GM12878 (cell line): ENCODE measurements at regions not wholly inside any gene's neighbourhood (a gene's known extent, or its start where the extent isn't known, plus 50 kb on each side); places are given as distances from the start of the nearest gene placed in this dataset.

Experiments used
- ATAC-seq: fragments of 200-7000 bp; cut with Tn5 transposase; 3 replicates; pipeline ENCODE4 v1.9.1; 2020; ENCODE audit warnings: mild to moderate bottlenecking, moderate library complexity
- BruUV-seq: library from RNA; stranded (reverse); fragments of 400-500 nt; replicated peaks from 2 replicates; lab custom pipeline; 2021; lab: Mats Ljungman, UMichigan
- CTCF ChIA-PET: fragments of 300-600 bp; sonication (Branson Sonifier 250); formaldehyde crosslinking; extraction: SDS; loops from one replicate; lab custom pipeline; 2021; ENCODE audit warnings: inconsistent platforms; lab: Yijun Ruan, JAX
- POLR2A ChIA-PET: fragments of 350-600 bp; formaldehyde crosslinking; extraction: SDS; loops from one replicate; lab custom pipeline; 2021; ENCODE audit warnings: inconsistent platforms; lab: Charles Lee
- RAD21 ChIA-PET: fragments of 300-600 bp; sonication (Branson Sonifier 250); formaldehyde crosslinking; loops from one replicate; lab custom pipeline; 2023; ENCODE audit warnings: antibody characterized with exemption; ENCODE audit not compliant: unreplicated experiment; lab: Charles Lee
- SMC1A ChIA-PET: fragments of 300-600 bp; sonication (Branson Sonifier 250); formaldehyde crosslinking; loops from one replicate; lab custom pipeline; 2023; ENCODE audit not compliant: unreplicated experiment, uncharacterized antibody; lab: Charles Lee
- DNase-seq: peaks from one replicate; pipeline ENCODE4 v3.0.0-alpha.2; 2011; ENCODE audit warnings: low read depth, low spot score
- FAIRE-seq: peaks from 3 replicates; lab custom pipeline; 2011; peaks lifted over from hg19 to GRCh38; lab: Jason Lieb, UNC
- H2AFZ ChIP-seq: 2 replicates; pipeline ENCODE4 v1.6.0; 2011; ENCODE audit warnings: low read depth, low read length, control low read depth; ENCODE audit not compliant: control insufficient read depth
- H3K27ac ChIP-seq: 2 replicates; pipeline ENCODE4 v1.5.1; 2011; ENCODE audit warnings: control low read depth; ENCODE audit not compliant: control insufficient read depth, insufficient read depth
- H3K27me3 ChIP-seq, 2 experiments: replicated peaks in 1 of 2; 2 replicates each; pipeline versions ENCODE4 v1.6.0 to v1.6.1; 2011; ENCODE audit warnings: low read length in 1 of 2; ENCODE audit not compliant: control insufficient read depth in 2 of 2, insufficient read depth in 2 of 2
- H3K36me3 ChIP-seq, 2 experiments: 2 replicates each; pipeline ENCODE4 v1.5.1; 2011; ENCODE audit warnings: low read length in 1 of 2; ENCODE audit not compliant: control insufficient read depth in 2 of 2, insufficient read depth in 2 of 2
- H3K4me1 ChIP-seq: 2 replicates; pipeline ENCODE4 v1.6.1; 2011; ENCODE audit warnings: mild to moderate bottlenecking, low read length, moderate library complexity, mixed read lengths; ENCODE audit not compliant: control insufficient read depth, insufficient read depth
- H3K4me2 ChIP-seq: 2 replicates; pipeline ENCODE4 v1.6.0; 2011; ENCODE audit warnings: control low read depth; ENCODE audit not compliant: control insufficient read depth, insufficient read depth
- H3K4me3 ChIP-seq: fragments of 200-600 bp; sonication (generic); 2 replicates; pipeline ENCODE4 v1.5.1; 2016
- H3K79me2 ChIP-seq: 2 replicates; pipeline ENCODE4 v1.6.0; 2011; ENCODE audit warnings: low read length; ENCODE audit not compliant: control insufficient read depth, insufficient read depth
- H3K9ac ChIP-seq: 2 replicates; pipeline ENCODE4 v1.8.0; 2011; ENCODE audit warnings: low read length, control low read depth, mixed read lengths; ENCODE audit not compliant: control insufficient read depth, insufficient read depth
- H3K9me3 ChIP-seq: replicated peaks from 3 replicates; pipeline ENCODE4 v1.5.1; 2011; ENCODE audit warnings: mild to moderate bottlenecking, low read length; ENCODE audit not compliant: control insufficient read depth, insufficient read depth
- H4K20me1 ChIP-seq: 2 replicates; pipeline ENCODE4 v1.6.0; 2011; ENCODE audit not compliant: control insufficient read depth, insufficient read depth
- EZH2 ChIP-seq: IDR thresholded peaks from 2 replicates; pipeline ENCODE4 v1.6.1; 2012; ENCODE audit warnings: low read depth, mild to moderate bottlenecking, control low read depth, inconsistent platforms, low read length, borderline replicate concordance; ENCODE audit not compliant: control insufficient read depth
- JUND ChIP-seq: IDR thresholded peaks from 2 replicates; pipeline ENCODE4 v1.6.1; 2012; ENCODE audit warnings: low read depth, mild to moderate bottlenecking, low read length, improper control_type of control experiment, moderate library complexity
- RAD21 ChIP-seq: IDR thresholded peaks from 2 replicates; pipeline ENCODE4 v1.6.1; 2011; ENCODE audit warnings: mild to moderate bottlenecking, low read depth, low read length, moderate library complexity; ENCODE audit not compliant: insufficient read depth
- SMC3 ChIP-seq: IDR thresholded peaks from 2 replicates; pipeline ENCODE4 v1.6.1; 2011; ENCODE audit warnings: low read length, improper control_type of control experiment, borderline replicate concordance
- TCF3 ChIP-seq: IDR thresholded peaks from 2 replicates; pipeline ENCODE4 v1.6.1; 2012; ENCODE audit warnings: low read depth, mild to moderate bottlenecking, low read length, borderline replicate concordance; ENCODE audit not compliant: insufficient read depth
- WGBS: methylation state at CpG from one replicate; pipeline ENCODE4 v1.1.6; 2016; ENCODE audit warnings: low lambda C conversion rate; ENCODE audit not compliant: insufficient replicate concordance, insufficient coverage; ENCODE audit errors: missing lambda C conversion rate; 5-methylcytosine and 5-hydroxymethylcytosine counted together
- in situ Hi-C: fragments of 300-500 bp; cut with MboI; formaldehyde crosslinking; loops from 9 replicates; pipeline ENCODE4 v1.14.3; 2018; ENCODE audit warnings: mixed read lengths
- intact Hi-C: fragments of 100-400 bp; cut with micrococcal nuclease; formaldehyde crosslinking; loops from one replicate; pipeline ENCODE4 v1.14.2; 2022; ENCODE audit not compliant: unreplicated experiment
- TF ChIP-seq, protein P1 (sequence below), 3 experiments: IDR thresholded peaks in 2 of 3; conservative IDR thresholded peaks in 1 of 3; 2 replicates each; pipeline ENCODE4 v1.5.1; 2011; ENCODE audit warnings: low read depth in 3 of 3, low read length in 3 of 3, mild to moderate bottlenecking in 3 of 3, control low read depth in 2 of 3, moderate library complexity in 2 of 3, inconsistent platforms in 1 of 3, mixed read lengths in 1 of 3; ENCODE audit not compliant: control insufficient read depth in 2 of 3, insufficient read depth in 1 of 3; ENCODE audit errors: extremely low read depth in 1 of 3

DNA sequence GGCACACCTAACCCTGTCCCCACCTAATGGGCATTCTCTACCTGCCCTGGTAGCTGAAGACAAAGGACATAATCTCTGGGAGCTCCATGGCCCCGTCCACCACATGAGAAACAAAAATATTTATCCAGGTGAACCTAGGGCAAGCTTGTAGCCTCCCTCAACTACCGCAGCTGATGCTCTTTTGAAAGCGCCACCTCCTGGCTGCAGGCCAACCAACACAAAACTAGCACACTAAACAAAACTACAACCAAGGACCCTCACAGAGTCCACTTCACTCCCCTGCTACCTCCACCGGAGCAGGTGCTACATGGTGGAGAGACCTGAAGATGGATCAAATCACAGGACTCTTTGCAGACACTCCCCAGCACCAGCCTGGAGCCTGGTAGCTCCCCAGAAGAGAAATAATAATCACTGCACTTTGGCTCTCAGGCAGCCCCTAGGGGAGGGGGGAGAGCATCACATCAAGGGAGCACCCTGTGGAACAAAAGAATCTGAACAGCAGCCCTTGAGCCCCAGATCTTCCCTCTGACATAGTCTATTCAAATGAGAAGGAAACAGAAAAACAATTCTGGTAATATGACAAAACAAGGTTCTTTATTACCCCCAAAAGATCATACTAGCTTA is 111.3 kb upstream of the ATP8A1 start:
- Histone ChIP-seq H2AFZ (no peak overlapping the region), H3K36me3 (no peaks in the 10 kb centered on the region), H3K9ac (no peak overlapping the region), H3K27me3 (no peaks in the 10 kb centered on the region; a peak in 1 of 4 replicates), H3K9me3 (no peaks in the 10 kb centered on the region), H3K4me2 (no peak overlapping the region), H3K27ac (no peak overlapping the region), H3K4me1 (no peaks in the 10 kb centered on the region), H3K4me3 (no peak overlapping the region), H4K20me1 (no peaks in the 10 kb centered on the region), H3K79me2 (no peaks in the 10 kb centered on the region)
- no peak for DNase-seq
- ATAC-seq = peak; percentile 79
- POLR2A ChIA-PET = interaction anchor here (0.9 kb wide), 1 partner anchor 199 kb away, joined by 3 read pairs; no protein-coding TSS in a partner anchor
- in situ Hi-C loops = no loop called here
- TF ChIP-seq TCF3 (no peak), JUND (no peak), SMC3 (peak; percentile 20; the same call in 1 of the 2 replicates), EZH2 (no peak), RAD21 (0 out of 2 replicates have a peak, but pooled peaks have one; percentile 39)
- TF ChIP-seq, protein P1, sequence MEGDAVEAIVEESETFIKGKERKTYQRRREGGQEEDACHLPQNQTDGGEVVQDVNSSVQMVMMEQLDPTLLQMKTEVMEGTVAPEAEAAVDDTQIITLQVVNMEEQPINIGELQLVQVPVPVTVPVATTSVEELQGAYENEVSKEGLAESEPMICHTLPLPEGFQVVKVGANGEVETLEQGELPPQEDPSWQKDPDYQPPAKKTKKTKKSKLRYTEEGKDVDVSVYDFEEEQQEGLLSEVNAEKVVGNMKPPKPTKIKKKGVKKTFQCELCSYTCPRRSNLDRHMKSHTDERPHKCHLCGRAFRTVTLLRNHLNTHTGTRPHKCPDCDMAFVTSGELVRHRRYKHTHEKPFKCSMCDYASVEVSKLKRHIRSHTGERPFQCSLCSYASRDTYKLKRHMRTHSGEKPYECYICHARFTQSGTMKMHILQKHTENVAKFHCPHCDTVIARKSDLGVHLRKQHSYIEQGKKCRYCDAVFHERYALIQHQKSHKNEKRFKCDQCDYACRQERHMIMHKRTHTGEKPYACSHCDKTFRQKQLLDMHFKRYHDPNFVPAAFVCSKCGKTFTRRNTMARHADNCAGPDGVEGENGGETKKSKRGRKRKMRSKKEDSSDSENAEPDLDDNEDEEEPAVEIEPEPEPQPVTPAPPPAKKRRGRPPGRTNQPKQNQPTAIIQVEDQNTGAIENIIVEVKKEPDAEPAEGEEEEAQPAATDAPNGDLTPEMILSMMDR (IDR thresholded peaks at IDR 0.05 in 2 of 3, conservative IDR thresholded peaks at IDR 0.05 in 1 of 3; ENCODE audit: control insufficient read depth in 2 of 3, extremely low read depth in 1 of 3, insufficient read depth in 1 of 3, low read depth in 3 of 3, low read length in 3 of 3) = peak in 2 of 3 experiments; percentile 16 to 28; a peak in 2 of 6 replicates
- BruUV-seq = no TSS peak
- RAD21 ChIA-PET = interaction anchor here (1.1 to 3.3 kb wide), 8 partner anchors 17 to 396 kb away, joined by 3 to 54 read pairs (median 4); partner anchors contain the start of gene ATP8A1
- no peak for FAIRE-seq
- CTCF ChIA-PET = interaction anchor here (0.7 to 4.1 kb wide), 23 partner anchors 10 to 484 kb away, joined by 3 to 90 read pairs (median 4); partner anchors contain the start of gene ATP8A1
- WGBS = 13% methylated on average over 4 of the region's 4 CpGs
- intact Hi-C loops = loop anchor here (1.0 kb wide), 2 partner anchors 111 to 200 kb away; partner anchors contain the start of gene ATP8A1
- SMC1A ChIA-PET = interaction anchor here (0.6 to 4.0 kb wide), 20 partner anchors 17 to 763 kb away, joined by 3 to 54 read pairs (median 4); partner anchors contain the start of gene ATP8A1
